PC-3 (cell line): ENCODE measurements at regions not wholly inside any gene's neighbourhood (a gene's known extent, or its start where the extent isn't known, plus 50 kb on each side); places are given as distances from the start of the nearest gene placed in this dataset.
A peak's percentile ranks its signal among the peaks of the same experiment; 100 is the strongest.

Experiments
- ATAC-seq: fragments of 200-7000 bp; cut with Tn5 transposase; 2 replicates; pipeline ENCODE4 v1.9.1; 2020; ENCODE audit warnings: mild to moderate bottlenecking, moderate library complexity
- BruUV-seq: library from RNA; stranded (reverse); fragments of 400-500 nt; replicated peaks from 2 replicates; lab custom pipeline; 2021; lab: Mats Ljungman, UMichigan
- CTCF ChIA-PET: fragments of 300-600 bp; sonication (Branson Sonifier 250); formaldehyde crosslinking; loops from one replicate; lab custom pipeline; 2022; ENCODE audit warnings: antibody characterized with exemption; lab: Charles Lee
- POLR2A ChIA-PET: fragments of 300-600 bp; sonication (Branson Sonifier 250); formaldehyde crosslinking; loops from one replicate; lab custom pipeline; 2022; ENCODE audit warnings: antibody characterized with exemption; ENCODE audit not compliant: unreplicated experiment; lab: Charles Lee
- DNase-seq: peaks from one replicate; pipeline ENCODE4 v3.0.0-alpha.2; 2015
- H2AFZ ChIP-seq: fragments of 300-600 bp; sonication (generic); 2 replicates; pipeline ENCODE4 v1.6.0; 2016; ENCODE audit warnings: antibody characterized with exemption, low read length
- H3F3A ChIP-seq: fragments of 300-600 bp; sonication (generic); one replicate; pipeline ENCODE4 v1.6.0; 2017; ENCODE audit warnings: antibody characterized with exemption, low read length, control low read depth, mild to moderate bottlenecking; ENCODE audit not compliant: unreplicated experiment
- H3K27ac ChIP-seq: fragments of 300-600 bp; sonication (generic); 2 replicates; pipeline ENCODE4 v1.5.1; 2016; ENCODE audit warnings: mild to moderate bottlenecking, low read length
- H3K27me3 ChIP-seq: fragments of 300-600 bp; sonication (generic); 2 replicates; pipeline ENCODE4 v1.6.1; 2016; ENCODE audit warnings: low read length, mixed read lengths
- H3K36me3 ChIP-seq: fragments of 300-600 bp; sonication (generic); 2 replicates; pipeline ENCODE4 v1.6.1; 2016; ENCODE audit warnings: low read depth, mixed run types, low read length, mixed read lengths
- H3K4me1 ChIP-seq: fragments of 300-600 bp; sonication (generic); 2 replicates; pipeline ENCODE4 v1.5.1; 2016; ENCODE audit warnings: low read length; ENCODE audit not compliant: insufficient read depth
- H3K4me2 ChIP-seq: fragments of 300-600 bp; sonication (generic); 2 replicates; pipeline ENCODE4 v1.6.0; 2016; ENCODE audit warnings: low read length
- H3K4me3 ChIP-seq: fragments of 300-600 bp; sonication (generic); 2 replicates; pipeline ENCODE4 v1.5.1; 2016; ENCODE audit warnings: mild to moderate bottlenecking, low read length, mixed read lengths
- H3K79me2 ChIP-seq: fragments of 300-600 bp; sonication (generic); 2 replicates; pipeline ENCODE4 v1.6.1; 2017; ENCODE audit warnings: low read length, mixed read lengths
- H3K9ac ChIP-seq: fragments of 300-600 bp; sonication (generic); 2 replicates; pipeline ENCODE4 v1.6.0; 2016; ENCODE audit warnings: mild to moderate bottlenecking, low read length
- H3K9me2 ChIP-seq: fragments of 300-600 bp; sonication (generic); replicated peaks from 2 replicates; pipeline ENCODE4 v1.6.1; 2016; ENCODE audit warnings: mixed run types, low read length, mixed read lengths
- H3K9me3 ChIP-seq: fragments of 300-600 bp; sonication (generic); 2 replicates; pipeline ENCODE4 v1.6.1; 2016; ENCODE audit warnings: low read length, mixed read lengths
- H4K20me1 ChIP-seq: fragments of 300-600 bp; sonication (generic); 2 replicates; pipeline ENCODE4 v1.6.1; 2016; ENCODE audit warnings: low read length, mixed read lengths
- CTCF ChIP-seq: fragments of 300-600 bp; sonication (generic); conservative IDR thresholded peaks from 2 replicates; pipeline ENCODE4 v1.5.1; 2017; ENCODE audit warnings: antibody characterized with exemption, low read depth, mild to moderate bottlenecking, low read length
- EZH2 ChIP-seq: fragments of 300-600 bp; sonication (generic); IDR thresholded peaks from one replicate; pipeline ENCODE4 v1.6.1; 2017; ENCODE audit warnings: antibody characterized with exemption, mild to moderate bottlenecking, low read length; ENCODE audit not compliant: unreplicated experiment
- EZH2phosphoT487 ChIP-seq: fragments of 300-600 bp; sonication (generic); IDR thresholded peaks from 2 replicates; pipeline ENCODE4 v1.6.1; 2018; ENCODE audit warnings: mild to moderate bottlenecking, antibody characterized with exemption, low read length, borderline replicate concordance
- intact Hi-C: fragments of 100-400 bp; cut with micrococcal nuclease; formaldehyde crosslinking; loops from 2 replicates; pipeline ENCODE4 v1.9.0; 2023

DNA sequence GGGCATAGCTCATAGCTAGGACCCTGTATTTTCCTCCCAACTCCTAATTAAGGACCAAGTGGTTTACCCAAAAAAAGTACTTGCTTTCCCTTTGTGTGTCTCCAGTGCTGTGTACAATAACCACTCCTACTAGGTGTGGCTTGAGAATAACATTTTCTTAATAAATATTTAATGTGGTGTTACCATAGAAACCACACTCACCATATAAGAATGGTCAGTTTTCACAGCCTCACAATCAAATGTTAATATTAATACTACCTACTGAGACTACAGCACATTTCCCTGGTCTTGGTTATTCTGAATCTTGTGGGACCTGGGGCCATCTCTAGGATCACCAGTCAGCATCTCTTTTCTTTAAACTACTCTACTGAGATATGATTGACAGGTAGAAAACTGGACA, 83.5 kb upstream of the BCAR3 start:
- Histone ChIP-seq H3K27me3 (no peaks in the 10 kb centered on the region), H2AFZ (no peak overlapping the region)
- DNase-seq: no peak

GRCh38 chr1:93764366-93764750, 82.7 kb upstream of the BCAR3 start:
- Histone ChIP-seq H3K9me2 (no peaks in the 10 kb centered on the region), H3K79me2 (peaks cover 60% of the 10 kb centered on the region), H3K9ac (no peak overlapping the region), H3K27ac (peak overlapping the region; percentile 7; the same call in 1 of the 2 replicates), H3K36me3 (peaks cover 8% of the 10 kb centered on the region), H3K27me3 (no peaks in the 10 kb centered on the region), H3K4me3 (no peak overlapping the region), H3F3A (no peaks in the 10 kb centered on the region), H3K4me2 (no peak overlapping the region), H4K20me1 (no peaks in the 10 kb centered on the region), H3K9me3 (no peaks in the 10 kb centered on the region), H3K4me1 (peaks cover 4% of the 10 kb centered on the region), H2AFZ (no peak overlapping the region)
- intact Hi-C loops: no loop called here
- BruUV-seq: no TSS peak
- POLR2A ChIA-PET: no interaction called here
- CTCF ChIA-PET: no interaction called here
- ATAC-seq (no peak), DNase-seq (no peak)
- no peak for TF ChIP-seq EZH2
- no peak for TF ChIP-seq CTCF
- no peak for TF ChIP-seq EZH2phosphoT487

More for the DNA sequence above, 83.5 kb upstream of the BCAR3 start:
- Histone ChIP-seq H3K36me3 (peaks cover 8% of the 10 kb centered on the region), H3K9me3 (no peaks in the 10 kb centered on the region), H3K9me2 (no peaks in the 10 kb centered on the region), H3K9ac (no peak overlapping the region), H3K4me3 (no peak overlapping the region), H3K4me2 (no peak overlapping the region), H3K4me1 (no peaks in the 10 kb centered on the region; the same call in 1 of the 2 replicates), H3F3A (no peaks in the 10 kb centered on the region), H3K79me2 (peaks cover 60% of the 10 kb centered on the region), H4K20me1 (no peaks in the 10 kb centered on the region), H3K27ac (peak overlapping the region; percentile 7)
- peak; percentile 57 for ATAC-seq
- intact Hi-C loops: no loop called here
- no TSS peak for BruUV-seq
- TF ChIP-seq EZH2 (no peak), CTCF (no peak), EZH2phosphoT487 (no peak)
- CTCF ChIA-PET: no interaction called here
- POLR2A ChIA-PET: no interaction called here

- H3K4me3 ChIP-seq: no peak overlapping the region
- no peak for ATAC-seq
- no peaks in the 10 kb centered on the region for H4K20me1 ChIP-seq
- DNase-seq: no peak
- no peaks in the 10 kb centered on the region for H3K9me2 ChIP-seq
- no peaks in the 10 kb centered on the region for H3K9me3 ChIP-seq
- peaks cover 9% of the 10 kb centered on the region for H3K4me1 ChIP-seq
- POLR2A ChIA-PET: no interaction called here
- no peak overlapping the region for H3K4me2 ChIP-seq
- no peak overlapping the region for H3K27ac ChIP-seq
- H3F3A ChIP-seq: no peaks in the 10 kb centered on the region
- no peak overlapping the region for H3K9ac ChIP-seq
- CTCF ChIA-PET: no interaction called here
- H2AFZ ChIP-seq: no peak overlapping the region
- no peak for TF ChIP-seq EZH2phosphoT487
- TF ChIP-seq CTCF: no peak
- TF ChIP-seq EZH2: no peak
- peaks cover 8% of the 10 kb centered on the region for H3K36me3 ChIP-seq
- H3K79me2 ChIP-seq: peaks cover 59% of the 10 kb centered on the region
- intact Hi-C loops: no loop called here
- H3K27me3 ChIP-seq: no peaks in the 10 kb centered on the region
- BruUV-seq: no TSS peak
Measured at GRCh38 chr1:93763704-93764365, 82.2 kb upstream of the BCAR3 start.
